IMR-90 (cell line): ENCODE measurements at regions not wholly inside any gene's neighbourhood (a gene's known extent, or its start where the extent isn't known, plus 50 kb on each side); places are given as distances from the start of the nearest gene placed in this dataset.

Source experiments
- ATAC-seq: fragments of 200-7000 bp; cut with Tn5 transposase; 2 replicates; pipeline ENCODE4 v1.9.1; 2020; ENCODE audit warnings: low read depth, mild to moderate bottlenecking, moderate library complexity
- BruUV-seq: library from RNA; stranded (reverse); fragments of 400-500 nt; replicated peaks from 2 replicates; lab custom pipeline; 2021; lab: Mats Ljungman, UMichigan
- CTCF ChIA-PET: fragments of 300-600 bp; formaldehyde crosslinking; extraction: SDS; loops from one replicate; lab custom pipeline; 2021; ENCODE audit warnings: antibody characterized with exemption; lab: Yijun Ruan, JAX
- POLR2A ChIA-PET: fragments of 300-600 bp; sonication (Branson Sonifier 250); formaldehyde crosslinking; loops from one replicate; lab custom pipeline; 2022; ENCODE audit warnings: antibody characterized with exemption; ENCODE audit not compliant: unreplicated experiment; lab: Charles Lee
- DNase-seq: peaks from one replicate; pipeline ENCODE4 v3.0.0; 2013
- H2AFZ ChIP-seq: replicated peaks from 2 replicates; pipeline ENCODE3; 2013; ENCODE audit warnings: low read length, mild to moderate bottlenecking; ENCODE audit not compliant: poor library complexity
- H2AK5ac ChIP-seq: 2 replicates; pipeline ENCODE4 v1.6.1; 2013; ENCODE audit warnings: low read depth, low read length, inconsistent platforms
- H2AK9ac ChIP-seq: replicated peaks from 2 replicates; pipeline ENCODE3; 2013; ENCODE audit warnings: mild to moderate bottlenecking, low read depth, low read length, moderate library complexity; ENCODE audit not compliant: poor library complexity
- H2BK120ac ChIP-seq: 2 replicates; pipeline ENCODE4 v1.6.1; 2013; ENCODE audit warnings: low read depth, low read length, inconsistent platforms
- H2BK15ac ChIP-seq: 3 replicates; pipeline ENCODE4 v1.6.1; 2013; ENCODE audit warnings: low read depth, low read length, inconsistent platforms
- H2BK20ac ChIP-seq: 2 replicates; pipeline ENCODE4 v1.6.1; 2013; ENCODE audit warnings: low read depth, mild to moderate bottlenecking, inconsistent platforms, low read length, moderate library complexity
- H2BK5ac ChIP-seq: 2 replicates; pipeline ENCODE4 v1.6.1; 2013; ENCODE audit warnings: mild to moderate bottlenecking, low read depth, low read length, inconsistent platforms; ENCODE audit not compliant: poor library complexity, severe bottlenecking
- H3K14ac ChIP-seq: replicated peaks from 2 replicates; pipeline ENCODE4 v1.6.1; 2013; ENCODE audit warnings: low read depth, low read length, inconsistent platforms
- H3K18ac ChIP-seq: 2 replicates; pipeline ENCODE4 v1.6.1; 2013; ENCODE audit warnings: low read depth, low read length, control low read depth
- H3K23ac ChIP-seq: 2 replicates; pipeline ENCODE4 v1.6.1; 2013; ENCODE audit warnings: low read depth, low read length, inconsistent platforms
- H3K27ac ChIP-seq: 2 replicates; pipeline ENCODE4 v1.5.1; 2013; ENCODE audit warnings: mild to moderate bottlenecking, control low read depth, low read length; ENCODE audit not compliant: insufficient read depth
- H3K27me3 ChIP-seq: 2 replicates; pipeline ENCODE4 v1.6.1; 2013; ENCODE audit warnings: low read length; ENCODE audit not compliant: control insufficient read depth, insufficient read depth
- H3K36me3 ChIP-seq: 2 replicates; pipeline ENCODE4 v1.6.1; 2013; ENCODE audit warnings: low read length, mixed read lengths; ENCODE audit not compliant: control insufficient read depth, insufficient read depth
- H3K4ac ChIP-seq: 2 replicates; pipeline ENCODE4 v1.6.1; 2013; ENCODE audit warnings: low read depth, low read length, inconsistent platforms
- H3K4me1 ChIP-seq: 2 replicates; pipeline ENCODE4 v1.6.1; 2013; ENCODE audit warnings: low read length, mixed read lengths; ENCODE audit not compliant: control insufficient read depth, insufficient read depth
- H3K4me2 ChIP-seq: 2 replicates; pipeline ENCODE4 v1.6.1; 2013; ENCODE audit warnings: low read depth, mild to moderate bottlenecking, control low read depth, low read length, moderate library complexity
- H3K4me3 ChIP-seq: 2 replicates; pipeline ENCODE4 v1.5.1; 2013; ENCODE audit warnings: low read depth, mild to moderate bottlenecking, control low read depth, low read length, moderate library complexity; ENCODE audit not compliant: insufficient read depth
- H3K56ac ChIP-seq: 2 replicates; pipeline ENCODE4 v1.6.1; 2013; ENCODE audit warnings: low read length, inconsistent platforms; ENCODE audit not compliant: insufficient read depth; ENCODE audit errors: extremely low read depth
- H3K79me1 ChIP-seq, 2 experiments: 2 replicates each; pipeline ENCODE4 v1.6.1; 2013; ENCODE audit warnings: low read length in 2 of 2, inconsistent platforms in 1 of 2, low read depth in 1 of 2
- H3K9ac ChIP-seq: 2 replicates; pipeline ENCODE4 v1.6.1; 2013; ENCODE audit warnings: low read depth, low read length, control low read depth
- H3K9me1 ChIP-seq: 2 replicates; pipeline ENCODE4 v1.6.1; 2013; ENCODE audit warnings: low read length, inconsistent platforms; ENCODE audit not compliant: insufficient read depth
- H3K9me3 ChIP-seq: 2 replicates; pipeline ENCODE4 v1.6.1; 2013; ENCODE audit warnings: low read length; ENCODE audit not compliant: control insufficient read depth, insufficient read depth
- H4K20me1 ChIP-seq: 2 replicates; pipeline ENCODE4 v1.6.1; 2013; ENCODE audit warnings: low read length, inconsistent platforms; ENCODE audit not compliant: insufficient read depth
- H4K5ac ChIP-seq: 2 replicates; pipeline ENCODE4 v1.6.1; 2013; ENCODE audit warnings: mild to moderate bottlenecking, low read depth, low read length, control low read depth
- H4K8ac ChIP-seq, 2 experiments: 2 replicates each; pipeline ENCODE4 v1.6.1; 2013; ENCODE audit warnings: low read depth in 2 of 2, low read length in 2 of 2, control low read depth in 1 of 2, inconsistent platforms in 1 of 2
- H4K91ac ChIP-seq: 2 replicates; pipeline ENCODE4 v1.6.1; 2013; ENCODE audit warnings: low read depth, low read length, inconsistent platforms; ENCODE audit not compliant: insufficient read depth
- BHLHE40 ChIP-seq: fragments of 150-350 bp; IDR thresholded peaks from 2 replicates; pipeline ENCODE4 v1.6.1; 2016; ENCODE audit warnings: mild to moderate bottlenecking, low read depth, low read length
- CEBPB ChIP-seq: IDR thresholded peaks from 2 replicates; pipeline ENCODE4 v1.6.1; 2012; ENCODE audit warnings: low read depth, low read length, improper control_type of control experiment
- MAFK ChIP-seq: IDR thresholded peaks from 2 replicates; pipeline ENCODE4 v1.6.1; 2012; ENCODE audit warnings: low read depth, low read length, improper control_type of control experiment
- MAZ ChIP-seq: IDR thresholded peaks from 2 replicates; pipeline ENCODE4 v1.6.1; 2012; ENCODE audit warnings: low read depth, mild to moderate bottlenecking, low read length, improper control_type of control experiment, moderate library complexity, borderline replicate concordance
- RCOR1 ChIP-seq: IDR thresholded peaks from 2 replicates; pipeline ENCODE4 v1.6.1; 2012; ENCODE audit warnings: mild to moderate bottlenecking, low read length, improper control_type of control experiment; ENCODE audit not compliant: insufficient replicate concordance
- RFX5 ChIP-seq: IDR thresholded peaks from 2 replicates; pipeline ENCODE4 v1.8.0; 2012; ENCODE audit warnings: low read depth, mild to moderate bottlenecking, low read length, moderate library complexity
- WGBS, 2 experiments: methylation state at CpG; one replicate each; pipeline versions ENCODE4 v1.1.5 to v1.1.7; 2013; ENCODE audit warnings: missing lambda C conversion rate in 2 of 2; ENCODE audit not compliant: insufficient read length in 1 of 2; ENCODE audit errors: extremely low coverage in 2 of 2; 5-methylcytosine and 5-hydroxymethylcytosine counted together
- dilution Hi-C: fragments of 300-500 bp; cut with HindIII; formaldehyde crosslinking; loops from one replicate; pipeline ENCODE4 v1.14.3; 2018; ENCODE audit warnings: low sequenced_read_pairs; ENCODE audit not compliant: unreplicated experiment
- in situ Hi-C: fragments of 300-500 bp; cut with MboI; formaldehyde crosslinking; loops from 3 replicates; pipeline ENCODE4 v1.14.3; 2019; ENCODE audit warnings: low sequenced_read_pairs, inconsistent platforms, mixed read lengths
- intact Hi-C: fragments of 100-400 bp; cut with micrococcal nuclease; formaldehyde crosslinking; loops from 2 replicates; pipeline ENCODE4 v1.10.0; 2022

GRCh38 chr11:110859998-110860397 lies 147.8 kb upstream of the ARHGAP20 start:
- H2AK5ac ChIP-seq, result no peak overlapping the region
- no peaks in the 10 kb centered on the region; the same call in 1 of the 2 replicates for H3K27me3 ChIP-seq
- H4K8ac ChIP-seq, result no peak overlapping the region
- POLR2A ChIA-PET, result no interaction called here
- H3K14ac ChIP-seq, result no peak overlapping the region
- no peak overlapping the region for H3K18ac ChIP-seq
- no peak overlapping the region for H2BK5ac ChIP-seq
- dilution Hi-C loops (no loop called here), in situ Hi-C loops (no loop called here), intact Hi-C loops (loop anchor here (5.0 to 10.0 kb wide), 2 partner anchors 145 to 372 kb away; partner anchors contain the start of gene ARHGAP20)
- no peaks in the 10 kb centered on the region for H3K9me3 ChIP-seq
- H3K79me1 ChIP-seq, result no peaks in the 10 kb centered on the region
- H2BK120ac ChIP-seq, result no peak overlapping the region
- no peak overlapping the region for H3K4me3 ChIP-seq
- H3K36me3 ChIP-seq, result no peaks in the 10 kb centered on the region
- WGBS, 2 experiments, result no CpG with 5 or more reads among the region's 6 CpGs
- TF ChIP-seq MAZ (no peak), RFX5 (no peak), RCOR1 (no peak), CEBPB (no peak), BHLHE40 (no peak), MAFK (no peak)
- H3K4me1 ChIP-seq, result peaks cover 13% of the 10 kb centered on the region
- no peak overlapping the region for H3K56ac ChIP-seq
- no peak overlapping the region for H3K4me2 ChIP-seq
- DNase-seq, result no peak
- no TSS peak for BruUV-seq
- CTCF ChIA-PET, result no interaction called here
- no peak overlapping the region for H2BK20ac ChIP-seq
- no peak overlapping the region for H2AFZ ChIP-seq
- no peak overlapping the region for H2AK9ac ChIP-seq
- H3K23ac ChIP-seq, result no peak overlapping the region
- H3K27ac ChIP-seq, result no peak overlapping the region
- H2BK15ac ChIP-seq, result no peak overlapping the region
- no peak overlapping the region for H4K5ac ChIP-seq
- no peak overlapping the region for H3K9ac ChIP-seq
- H3K4ac ChIP-seq, result no peak overlapping the region
- no peaks in the 10 kb centered on the region for H4K20me1 ChIP-seq
- no peak for ATAC-seq
- 0 out of 2 replicates have a peak, but pooled peaks cover 5% of the 10 kb centered on the region for H3K9me1 ChIP-seq
- no peak overlapping the region for H4K91ac ChIP-seq
